Epidermal melanocyte (primary cell): ENCODE measurements at regions not wholly inside any gene's neighbourhood (a gene's known extent, or its start where the extent isn't known, plus 50 kb on each side); places are given as distances from the start of the nearest gene placed in this dataset.

ENCODE experiments used
- DNase-seq: peaks from one replicate; pipeline ENCODE4 v3.0.0; 2011; ENCODE audit warnings: low spot score; ENCODE audit not compliant: insufficient read length

GRCh38 chr10:1977461-1977860 is 240.1 kb upstream of the ADARB2 start:
- DNase-seq: no peak

GRCh38 chr10:1972406-1972805 is 235.1 kb upstream of the ADARB2 start:
- DNase-seq: no peak

GRCh38 chr10:1968257-1969033 is 231.1 kb upstream of the ADARB2 start:
- DNase-seq: no peak

- no peak for DNase-seq
These were observed 229.5 kb upstream of the ADARB2 start for GRCh38 chr10:1966712-1967376.

- DNase-seq: no peak
These were observed 227.2 kb upstream of the ADARB2 start for GRCh38 chr10:1964476-1964875.

GRCh38 chr10:1963341-1963740 is 226.0 kb upstream of the ADARB2 start:
- DNase-seq: no peak

GRCh38 chr10:1961989-1962388 is 224.7 kb upstream of the ADARB2 start:
- no peak for DNase-seq

- no peak for DNase-seq
These were observed 223.7 kb upstream of the ADARB2 start for GRCh38 chr10:1960982-1961381.

GRCh38 chr10:1957057-1957456 is 219.7 kb upstream of the ADARB2 start:
- DNase-seq: no peak

GRCh38 chr10:1954300-1954699 is 217.0 kb upstream of the ADARB2 start:
- DNase-seq: no peak

GRCh38 chr10:1952126-1953095 is 215.1 kb upstream of the ADARB2 start:
- DNase-seq: no peak

GRCh38 chr10:1950803-1951495 is 213.6 kb upstream of the ADARB2 start:
- DNase-seq: no peak

GRCh38 chr10:1947464-1948003 is 210.2 kb upstream of the ADARB2 start:
- DNase-seq: no peak

GRCh38 chr10:1944487-1944886 is 207.2 kb upstream of the ADARB2 start:
- DNase-seq: no peak

- DNase-seq: no peak
These were observed 205.2 kb upstream of the ADARB2 start for GRCh38 chr10:1942478-1942877.

GRCh38 chr10:1939016-1939415 is 201.7 kb upstream of the ADARB2 start:
- DNase-seq: no peak

GRCh38 chr10:1938317-1938716 is 201.0 kb upstream of the ADARB2 start:
- no peak for DNase-seq

- no peak for DNase-seq
These were observed 198.6 kb upstream of the ADARB2 start for GRCh38 chr10:1935912-1936311.

- no peak for DNase-seq
These were observed 195.9 kb upstream of the ADARB2 start for GRCh38 chr10:1933215-1933614.

GRCh38 chr10:1932692-1933094 is 195.4 kb upstream of the ADARB2 start:
- no peak for DNase-seq

- no peak for DNase-seq
These were observed 191.3 kb upstream of the ADARB2 start for GRCh38 chr10:1928606-1929005.
